Stomach (tissue), 8 donors: ENCODE measurements at regions not wholly inside any gene's neighbourhood (a gene's known extent, or its start where the extent isn't known, plus 50 kb on each side); places are given as distances from the start of the nearest gene placed in this dataset.

Source experiments
- DNase-seq, 2 donors: peaks; one replicate each; pipeline versions ENCODE4 v3.0.0 to v3.0.0-alpha.2; 2013 to 2019
- H3K27ac ChIP-seq, 5 donors: fragments of 200-600 bp in 4 of 5; sonication (generic) in 4 of 5; one replicate each; pipeline ENCODE4 v1.5.1; 2013 to 2019; ENCODE audit warnings: mild to moderate bottlenecking in 1 of 5, moderate library complexity in 1 of 5
- H3K27me3 ChIP-seq, 3 donors: fragments of 200-600 bp; sonication (generic); one replicate each; pipeline ENCODE4 v1.5.1; 2017 to 2019; ENCODE audit warnings: mixed run types in 1 of 3
- H3K36me3 ChIP-seq, 4 donors: fragments of 200-600 bp; sonication (generic); 1 replicate in 3 of 4; 2 replicates in 1 of 4; pipeline ENCODE4 v1.5.1; 2016 to 2019
- H3K4me1 ChIP-seq, 4 donors: fragments of 200-600 bp; sonication (generic); one replicate each; pipeline ENCODE4 v1.5.1; 2016 to 2019
- H3K4me3 ChIP-seq, 4 donors: fragments of 200-600 bp; sonication (generic) in 3 of 4; one replicate each; pipeline ENCODE4 v1.5.1; 2016 to 2019; ENCODE audit warnings: mild to moderate bottlenecking in 1 of 4
- H3K9me3 ChIP-seq, 4 donors: fragments of 200-600 bp; sonication (generic); one replicate each; pipeline ENCODE4 v1.5.1; 2016 to 2019
- EP300 ChIP-seq: sonication (generic); formaldehyde crosslinking; IDR thresholded peaks from one replicate; pipeline ENCODE4 v1.6.1; 2017; ENCODE audit warnings: antibody characterized with exemption
- POLR2A ChIP-seq, 4 donors: fragments of 450-650 bp; IDR thresholded peaks; one replicate each; pipeline ENCODE4 v1.6.1; 2016; ENCODE audit warnings: antibody characterized with exemption in 4 of 4, control low read depth in 2 of 4, mild to moderate bottlenecking in 1 of 4, moderate library complexity in 1 of 4
- POLR2AphosphoS5 ChIP-seq, 3 donors: sonication (generic); formaldehyde crosslinking; IDR thresholded peaks; one replicate each; pipeline ENCODE4 v1.6.1; 2016; ENCODE audit warnings: antibody characterized with exemption in 3 of 3
- WGBS, 5 donors: extraction: QIAGEN DNeasy Blood & Tissue Kit in 3 of 5; methylation state at CpG; one replicate each; pipeline versions ENCODE4 v1.1.5 to v1.1.7; 2013 to 2018; 5-methylcytosine and 5-hydroxymethylcytosine counted together
- intact Hi-C: fragments of 100-400 bp; cut with DNase I; formaldehyde crosslinking; loops from one replicate; pipeline ENCODE4 v1.15.1; 2023; ENCODE audit warnings: low total_unique reads
- TF ChIP-seq, protein P1 (sequence below), 7 experiments: fragments of 450-650 bp in 4 of 7; fragments of 200-600 bp in 3 of 7; sonication (generic) in 3 of 7; IDR thresholded peaks; one replicate each; pipeline ENCODE4 v1.5.1; 2016 to 2019; ENCODE audit warnings: antibody characterized with exemption in 7 of 7, control low read depth in 2 of 7, mild to moderate bottlenecking in 1 of 7
- donor health status: healthy with polysubstance abuse.
- donor health status: Bipolar disorder and iron deficiency.
- donor health status: healthy.

DNA sequence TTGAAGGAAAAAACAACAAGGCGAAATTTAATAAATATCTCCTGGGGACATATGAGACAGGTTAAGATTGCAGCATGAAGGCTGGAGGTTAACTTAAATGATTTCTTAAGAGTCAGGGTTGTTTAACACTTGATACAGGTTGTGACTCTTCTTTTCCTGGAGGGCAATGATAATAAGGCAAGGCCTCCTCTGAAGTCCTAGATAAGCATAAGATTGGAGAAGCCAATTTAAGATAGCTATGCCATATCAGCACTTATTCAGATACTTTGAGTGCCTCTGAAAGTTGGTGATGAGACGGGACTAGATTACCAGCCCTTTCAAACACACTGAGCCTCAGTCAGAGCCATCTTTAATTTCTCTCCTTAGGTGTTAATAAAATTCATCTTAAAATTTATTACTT lies 350.8 kb downstream of the FBXO8 start:
- Histone ChIP-seq H3K4me1 (peaks cover 0 to 33% (median 13%) of the 10 kb centered on the region in 4 donors), H3K36me3 (no peaks in the 10 kb centered on the region), H3K4me3 (no peak overlapping the region), H3K9me3 (no peaks in the 10 kb centered on the region), H3K27ac (no peak overlapping the region), H3K27me3 (no peaks in the 10 kb centered on the region)
- no peak for TF ChIP-seq POLR2A (IDR thresholded peaks at IDR 0.05)
- no peak for TF ChIP-seq POLR2AphosphoS5 (IDR thresholded peaks at IDR 0.05)
- TF ChIP-seq EP300, result no peak
- TF ChIP-seq, protein P1, sequence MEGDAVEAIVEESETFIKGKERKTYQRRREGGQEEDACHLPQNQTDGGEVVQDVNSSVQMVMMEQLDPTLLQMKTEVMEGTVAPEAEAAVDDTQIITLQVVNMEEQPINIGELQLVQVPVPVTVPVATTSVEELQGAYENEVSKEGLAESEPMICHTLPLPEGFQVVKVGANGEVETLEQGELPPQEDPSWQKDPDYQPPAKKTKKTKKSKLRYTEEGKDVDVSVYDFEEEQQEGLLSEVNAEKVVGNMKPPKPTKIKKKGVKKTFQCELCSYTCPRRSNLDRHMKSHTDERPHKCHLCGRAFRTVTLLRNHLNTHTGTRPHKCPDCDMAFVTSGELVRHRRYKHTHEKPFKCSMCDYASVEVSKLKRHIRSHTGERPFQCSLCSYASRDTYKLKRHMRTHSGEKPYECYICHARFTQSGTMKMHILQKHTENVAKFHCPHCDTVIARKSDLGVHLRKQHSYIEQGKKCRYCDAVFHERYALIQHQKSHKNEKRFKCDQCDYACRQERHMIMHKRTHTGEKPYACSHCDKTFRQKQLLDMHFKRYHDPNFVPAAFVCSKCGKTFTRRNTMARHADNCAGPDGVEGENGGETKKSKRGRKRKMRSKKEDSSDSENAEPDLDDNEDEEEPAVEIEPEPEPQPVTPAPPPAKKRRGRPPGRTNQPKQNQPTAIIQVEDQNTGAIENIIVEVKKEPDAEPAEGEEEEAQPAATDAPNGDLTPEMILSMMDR (IDR thresholded peaks at IDR 0.05), result no peak
- no peak for DNase-seq
- WGBS, 5 donors, result 64 to 94% (median 84%) methylated on average over 2 of the region's 2 CpGs
- intact Hi-C loops, result no loop called here

DNA sequence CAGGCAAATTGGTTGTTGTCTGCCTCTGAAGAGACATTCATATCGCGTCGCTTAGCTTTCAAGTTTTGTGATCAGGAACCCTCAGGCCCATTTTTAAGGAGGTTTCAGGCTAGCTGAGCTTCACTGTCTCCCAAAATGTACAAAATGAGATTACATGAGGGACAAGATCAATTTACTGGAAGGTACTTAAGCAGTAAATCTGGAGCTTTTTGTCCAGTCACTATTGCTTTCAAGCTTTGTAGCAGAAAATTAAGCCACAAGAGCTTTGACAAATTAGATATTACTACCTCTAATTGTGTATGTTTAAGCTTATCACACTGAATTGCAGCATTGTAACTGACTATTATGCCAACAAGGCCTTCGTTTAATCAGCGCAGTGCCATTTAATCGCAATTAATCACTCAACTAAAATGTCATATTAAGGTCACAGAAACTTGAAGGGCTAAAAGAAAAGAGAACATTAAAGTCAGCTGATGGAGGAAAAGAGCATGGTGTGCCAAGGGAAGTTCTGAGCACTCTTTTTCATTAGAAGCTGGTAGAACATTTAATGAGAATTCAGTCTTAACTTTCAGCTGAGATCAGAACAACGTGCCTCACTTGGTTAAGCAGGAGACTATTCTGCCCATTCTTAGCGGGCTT lies 353.0 kb downstream of the FBXO8 start:
- WGBS, 5 donors, result 31 to 57% (median 47%) methylated on average over 8 of the region's 8 CpGs

DNA sequence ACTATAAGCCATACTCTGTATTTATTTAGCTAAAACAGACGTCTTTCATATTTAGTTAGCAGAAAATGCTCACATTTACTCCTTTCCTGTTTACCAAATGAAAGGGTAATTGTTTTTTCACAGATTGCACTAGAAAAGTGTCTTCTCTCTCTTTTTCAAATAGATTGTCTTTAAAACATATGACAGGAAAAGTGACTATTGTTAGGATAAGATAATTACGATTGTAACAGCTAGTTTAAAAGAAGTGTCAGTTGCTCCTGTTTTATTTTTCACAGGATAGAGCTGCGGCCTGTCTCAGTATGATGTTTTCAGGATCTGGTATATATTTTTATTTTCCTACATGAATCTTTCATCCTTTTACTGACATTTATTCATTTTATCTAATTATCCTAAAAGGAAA lies 353.5 kb downstream of the FBXO8 start:
- WGBS, 5 donors, result 35 to 57% (median 47%) methylated on average over 3 of the region's 3 CpGs
- H3K9me3 ChIP-seq, result no peaks in the 10 kb centered on the region
- TF ChIP-seq EP300 (no peak), POLR2A (IDR thresholded peaks at IDR 0.05) (no peak), POLR2AphosphoS5 (IDR thresholded peaks at IDR 0.05) (no peak)
- TF ChIP-seq, protein P1 (IDR thresholded peaks at IDR 0.05), result no peak
- no peaks in the 10 kb centered on the region for H3K36me3 ChIP-seq
- no peaks in the 10 kb centered on the region for H3K27me3 ChIP-seq
- H3K27ac ChIP-seq, result no peak overlapping the region
- peaks cover 0 to 22% (median 8%) of the 10 kb centered on the region in 4 donors for H3K4me1 ChIP-seq
- no peak overlapping the region for H3K4me3 ChIP-seq
- intact Hi-C loops, result no loop called here
- DNase-seq, result no peak

More for the DNA sequence above, 353.0 kb downstream of the FBXO8 start:
- peak in 1 of 2 donors; percentile 63 for DNase-seq
- Histone ChIP-seq H3K27me3 (no peaks in the 10 kb centered on the region), H3K27ac (peak overlapping the region in 1 of 5 donors; percentile 22), H3K36me3 (no peaks in the 10 kb centered on the region), H3K4me1 (peaks cover 0 to 26% (median 10%) of the 10 kb centered on the region in 4 donors), H3K9me3 (no peaks in the 10 kb centered on the region), H3K4me3 (no peak overlapping the region)
- TF ChIP-seq POLR2AphosphoS5 (IDR thresholded peaks at IDR 0.05), result peak in 1 of 3 donors; percentile 29
- no peak for TF ChIP-seq EP300
- TF ChIP-seq, protein P1 (IDR thresholded peaks at IDR 0.05), result no peak
- TF ChIP-seq POLR2A (IDR thresholded peaks at IDR 0.05), result no peak
- intact Hi-C loops, result no loop called here

DNA sequence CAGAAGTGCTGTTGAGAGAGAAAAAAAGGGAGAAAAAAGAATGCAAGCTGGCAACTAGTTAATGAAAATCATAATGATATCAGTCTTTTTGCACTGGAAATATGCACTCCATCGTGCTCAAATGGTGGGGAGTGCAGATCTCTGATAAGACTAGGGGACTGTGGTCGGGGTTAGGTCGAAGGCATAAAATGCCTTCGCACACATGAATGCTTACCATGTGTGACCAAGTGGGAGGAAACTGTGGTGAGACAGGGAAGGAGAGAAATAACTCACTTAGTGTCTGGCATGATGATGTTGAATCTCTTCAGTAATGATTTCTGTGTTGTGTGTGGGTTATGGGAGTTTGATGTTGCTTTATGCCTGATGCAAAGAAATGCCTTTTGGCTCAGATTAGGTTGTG lies 358.9 kb downstream of the FBXO8 start:
- 32 to 41% (median 35%) methylated on average over 4 of the region's 4 CpGs for WGBS, 5 donors
- no peaks in the 10 kb centered on the region for H3K9me3 ChIP-seq
- no peaks in the 10 kb centered on the region for H3K27me3 ChIP-seq
- H3K4me3 ChIP-seq, result no peak overlapping the region
- peaks cover 0 to 7% (median under 1%) of the 10 kb centered on the region in 4 donors for H3K4me1 ChIP-seq
- no peaks in the 10 kb centered on the region for H3K36me3 ChIP-seq
- intact Hi-C loops, result no loop called here
- DNase-seq, result no peak
- H3K27ac ChIP-seq, result peak overlapping the region in 1 of 5 donors; percentile 1
- TF ChIP-seq EP300, result no peak
- TF ChIP-seq, protein P1 (IDR thresholded peaks at IDR 0.05), result no peak
- no peak for TF ChIP-seq POLR2AphosphoS5 (IDR thresholded peaks at IDR 0.05)
- no peak for TF ChIP-seq POLR2A (IDR thresholded peaks at IDR 0.05)
